HCT116 (cell line): ENCODE measurements at regions not wholly inside any gene's neighbourhood (a gene's known extent, or its start where the extent isn't known, plus 50 kb on each side); places are given as distances from the start of the nearest gene placed in this dataset.

Source experiments
- ATAC-seq: fragments of 200-7000 bp; cut with Tn5 transposase; 2 replicates; pipeline ENCODE4 v1.9.1; 2020; ENCODE audit warnings: mild to moderate bottlenecking, moderate library complexity
- BruUV-seq: library from RNA; stranded (reverse); fragments of 400-500 nt; replicated peaks from 2 replicates; lab custom pipeline; 2021; lab: Mats Ljungman, UMichigan
- CTCF ChIA-PET: fragments of 300-600 bp; sonication (Branson Sonifier 250); formaldehyde crosslinking; loops from one replicate; lab custom pipeline; 2021; ENCODE audit warnings: antibody characterized with exemption; lab: Charles Lee
- POLR2A ChIA-PET: fragments of 300-600, 350-600 bp; sonication (Branson Sonifier 250); formaldehyde crosslinking; loops from one replicate; lab custom pipeline; 2021; ENCODE audit warnings: antibody characterized with exemption; lab: Charles Lee
- RAD21 ChIA-PET, 2 experiments: fragments of 300-600 bp; sonication (Branson Sonifier 250); formaldehyde crosslinking; loops; one replicate each; lab custom pipeline; 2023; ENCODE audit warnings: low total read pairs in 2 of 2; ENCODE audit not compliant: uncharacterized antibody in 2 of 2, unreplicated experiment in 2 of 2, low non-redundant PET in 1 of 2; lab: Charles Lee
- DNase-seq: peaks from one replicate; pipeline ENCODE4 v3.0.0-alpha.2; 2010; ENCODE audit warnings: low read depth, low spot score
- H2AFZ ChIP-seq: fragments of 200-600 bp; shearing (Covaris generic), sonication (generic); 2 replicates; pipeline ENCODE4 v1.6.1; 2017; ENCODE audit warnings: low read depth, mixed run types, mixed read lengths, antibody characterized with exemption, low read length; ENCODE audit not compliant: poor library complexity, severe bottlenecking
- H3K27ac ChIP-seq: 2 replicates; pipeline ENCODE4 v1.5.1; 2012; ENCODE audit warnings: low read depth, low read length
- H3K27me3 ChIP-seq: fragments of 200-600 bp; sonication (generic); 2 replicates; pipeline ENCODE4 v1.6.1; 2016; ENCODE audit warnings: mixed run types, low read length, mixed read lengths; ENCODE audit not compliant: insufficient read depth
- H3K36me3 ChIP-seq, 2 experiments: fragments of 200-500 bp in 1 of 2; fragments of 200-600 bp in 1 of 2; sonication (Bioruptor generic) in 1 of 2; sonication (generic) in 1 of 2; 2 replicates each; pipeline versions ENCODE4 v1.5.1 to v1.6.1; 2014 to 2016; ENCODE audit warnings: low read length in 2 of 2, inconsistent platforms in 1 of 2, mixed read lengths in 1 of 2, mixed run types in 1 of 2; ENCODE audit not compliant: insufficient read depth in 2 of 2, control insufficient read depth in 1 of 2
- H3K4me1 ChIP-seq, 2 experiments: fragments of 200-600 bp in 1 of 2; sonication (generic) in 1 of 2; 2 replicates each; pipeline versions ENCODE4 v1.5.1 to v1.6.1; 2012 to 2017; ENCODE audit warnings: low read length in 2 of 2, inconsistent platforms in 1 of 2, mild to moderate bottlenecking in 1 of 2, mixed read lengths in 1 of 2, mixed run types in 1 of 2, moderate library complexity in 1 of 2; ENCODE audit not compliant: insufficient read depth in 2 of 2, control insufficient read depth in 1 of 2
- H3K4me2 ChIP-seq: fragments of 200-600 bp; sonication (generic); 2 replicates; pipeline ENCODE4 v1.6.1; 2017; ENCODE audit warnings: mixed run types, low read length, mixed read lengths
- H3K4me3 ChIP-seq, 2 experiments: fragments of 200-600 bp in 1 of 2; sonication (generic) in 1 of 2; replicated peaks in 1 of 2; 2 replicates each; pipeline ENCODE4 v1.5.1; 2011 to 2016; ENCODE audit warnings: low read length in 2 of 2, control low read depth in 1 of 2, low read depth in 1 of 2, mild to moderate bottlenecking in 1 of 2, mixed read lengths in 1 of 2, mixed run types in 1 of 2
- H3K79me2 ChIP-seq: fragments of 200-600 bp; sonication (generic); 2 replicates; pipeline ENCODE4 v1.6.1; 2017; ENCODE audit warnings: mild to moderate bottlenecking, mixed run types, low read length, moderate library complexity, mixed read lengths; ENCODE audit not compliant: insufficient read depth
- H3K9ac ChIP-seq: fragments of 200-600 bp; sonication (generic); 2 replicates; pipeline ENCODE4 v1.6.1; 2016; ENCODE audit warnings: low read length, mixed read lengths
- H3K9me2 ChIP-seq: fragments of 200-600 bp; sonication (generic), shearing (Covaris generic); 2 replicates; pipeline ENCODE4 v1.6.1; 2017; ENCODE audit warnings: mixed run types, mild to moderate bottlenecking, moderate library complexity; ENCODE audit not compliant: insufficient read depth
- H3K9me3 ChIP-seq, 2 experiments: fragments of 200-500 bp in 1 of 2; fragments of 200-600 bp in 1 of 2; sonication (Bioruptor generic) in 1 of 2; sonication (generic) in 1 of 2; 2 replicates each; pipeline ENCODE4 v1.6.1; 2014 to 2017; ENCODE audit warnings: low read length in 2 of 2, mixed read lengths in 2 of 2, inconsistent platforms in 1 of 2, low read depth in 1 of 2, mild to moderate bottlenecking in 1 of 2, mixed run types in 1 of 2, moderate library complexity in 1 of 2; ENCODE audit not compliant: control insufficient read depth in 1 of 2, insufficient read depth in 1 of 2
- H4K20me1 ChIP-seq: fragments of 200-600 bp; sonication (generic), shearing (Covaris generic); 2 replicates; pipeline ENCODE4 v1.6.1; 2017; ENCODE audit warnings: mixed run types, mild to moderate bottlenecking, moderate library complexity; ENCODE audit not compliant: insufficient read depth
- ATF3 ChIP-seq: IDR thresholded peaks from 2 replicates; pipeline ENCODE4 v1.6.1; 2012
- CEBPB ChIP-seq: IDR thresholded peaks from 2 replicates; pipeline ENCODE4 v1.6.1; 2012; ENCODE audit warnings: low read depth
- ELF1 ChIP-seq: IDR thresholded peaks from 2 replicates; pipeline ENCODE4 v1.6.1; 2012; ENCODE audit warnings: low read depth, borderline replicate concordance
- EZH2 ChIP-seq: fragments of 200-600 bp; sonication (generic); IDR thresholded peaks from 2 replicates; pipeline ENCODE4 v1.6.1; 2017; ENCODE audit warnings: antibody characterized with exemption, mixed run types
- POLR2AphosphoS5 ChIP-seq: IDR thresholded peaks from 2 replicates; pipeline ENCODE4 v1.6.1; 2011; ENCODE audit warnings: mild to moderate bottlenecking, low read depth, low read length, moderate library complexity
- REST ChIP-seq: IDR thresholded peaks from 2 replicates; pipeline ENCODE4 v1.6.1; 2012; ENCODE audit warnings: low read depth
- SIN3A ChIP-seq: IDR thresholded peaks from 2 replicates; pipeline ENCODE4 v1.6.1; 2012; ENCODE audit warnings: low read depth
- SP1 ChIP-seq: IDR thresholded peaks from 2 replicates; pipeline ENCODE4 v1.6.1; 2012; ENCODE audit warnings: low read depth
- SRF ChIP-seq: IDR thresholded peaks from 2 replicates; pipeline ENCODE4 v1.6.1; 2012; ENCODE audit warnings: low read depth
- TCF7L2 ChIP-seq: IDR thresholded peaks from 2 replicates; pipeline ENCODE4 v1.7.0; 2011; ENCODE audit warnings: borderline replicate concordance, inconsistent platforms; ENCODE audit not compliant: insufficient read depth, insufficient read length; ENCODE audit errors: extremely low read depth
- ZBTB33 ChIP-seq: IDR thresholded peaks from 2 replicates; pipeline ENCODE4 v1.6.1; 2011; ENCODE audit warnings: mild to moderate bottlenecking, low read length, moderate library complexity; ENCODE audit not compliant: insufficient replicate concordance; ENCODE audit errors: extremely low read depth
- ZFX ChIP-seq: fragments of 450-650 bp; IDR thresholded peaks from 2 replicates; pipeline ENCODE4 v1.6.1; 2017
- intact Hi-C: fragments of 100-400 bp; cut with micrococcal nuclease; formaldehyde crosslinking; loops from 2 replicates; pipeline ENCODE4 v1.10.0; 2022

GRCh38 chr2:240300840-240301239 lies 134.6 kb upstream of the GPC1 start:
- RAD21 ChIA-PET = no interaction called here
- POLR2A ChIA-PET = no interaction called here
- Histone ChIP-seq H3K9ac (no peak overlapping the region), H3K79me2 (no peaks in the 10 kb centered on the region), H3K4me1 (peaks cover 3 to 8% of the 10 kb centered on the region in 2 experiments), H4K20me1 (no peaks in the 10 kb centered on the region), H3K9me3 (no peaks in the 10 kb centered on the region), H3K27me3 (no peaks in the 10 kb centered on the region), H3K4me3 (no peak overlapping the region), H3K9me2 (no peaks in the 10 kb centered on the region), H3K36me3 (no peaks in the 10 kb centered on the region), H3K27ac (no peak overlapping the region), H2AFZ (no peak overlapping the region), H3K4me2 (no peak overlapping the region)
- DNase-seq (no peak), ATAC-seq (no peak)
- BruUV-seq = no TSS peak
- intact Hi-C loops = no loop called here
- CTCF ChIA-PET = no interaction called here
- no peak for TF ChIP-seq ELF1
- no peak for TF ChIP-seq EZH2
- TF ChIP-seq SP1 = no peak
- no peak for TF ChIP-seq ZFX
- TF ChIP-seq ATF3 = no peak
- TF ChIP-seq TCF7L2 = no peak
- no peak for TF ChIP-seq SIN3A
- TF ChIP-seq SRF = no peak
- TF ChIP-seq CEBPB = no peak
- TF ChIP-seq REST = no peak
- no peak for TF ChIP-seq POLR2AphosphoS5
- no peak for TF ChIP-seq ZBTB33
